ENCODE measurements at regions not wholly inside any gene's neighbourhood (a gene's known extent, or its start where the extent isn't known, plus 50 kb on each side); places are given as distances from the start of the nearest gene placed in this dataset.
"Not testable (repeated sequence)": the region's sequence is repeated elsewhere in the genome, so short reads cannot be mapped to it uniquely, and the experiment has no call there.

DNA sequence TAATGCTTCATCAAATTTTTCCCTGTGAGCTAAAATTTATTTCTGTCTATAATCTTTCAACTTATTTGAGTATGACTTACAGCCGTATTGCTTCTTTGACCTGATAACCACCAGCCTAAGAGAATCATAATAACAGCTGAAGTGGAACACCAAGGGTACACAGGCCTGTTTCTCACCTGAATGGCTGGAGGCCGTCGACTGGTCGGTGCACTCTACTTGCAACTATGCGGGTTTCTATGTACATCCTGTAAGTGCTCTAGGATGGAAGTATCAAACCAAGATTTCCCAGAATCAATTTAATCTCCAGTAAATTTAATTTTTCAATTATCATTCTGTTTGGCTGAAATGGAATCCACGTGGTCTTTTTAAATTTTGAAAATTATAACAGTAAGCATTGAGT, 504.8 kb upstream of the PHF14 start:
- Histone ChIP-seq H4K20me1 (no peaks in the 10 kb centered on the region), H3K4me1 (no peaks in the 10 kb centered on the region), H3K27me3 (no peaks in the 10 kb centered on the region), H3K36me3 (no peaks in the 10 kb centered on the region), H3K27ac (no peak overlapping the region), H3K4me2 (no peak overlapping the region), H3K4me3 (no peak overlapping the region), H3K9me3 (no peaks in the 10 kb centered on the region), H3K9ac (no peak overlapping the region)
- TF ChIP-seq Cebpa-rat (IDR thresholded peaks at IDR 0.05) = no peak

DNA sequence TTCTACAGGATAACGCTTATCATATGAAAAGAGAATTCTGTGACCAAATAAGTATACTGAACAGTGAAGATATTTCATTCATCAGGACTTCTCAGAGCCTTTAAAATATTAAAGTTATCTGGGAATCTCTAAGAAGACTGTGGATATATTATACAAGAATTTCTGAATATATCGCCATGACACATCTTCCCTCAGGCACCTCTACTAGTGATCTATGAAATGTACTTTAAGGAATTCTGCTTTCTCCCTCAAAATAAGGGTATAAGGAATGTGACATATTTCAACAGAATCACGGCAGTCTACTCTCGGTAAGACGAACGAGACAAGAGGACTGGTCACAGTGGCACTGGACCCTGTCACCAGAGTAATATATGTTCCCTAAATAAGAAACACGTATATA, 504.2 kb upstream of the PHF14 start:
- Histone ChIP-seq H3K4me2 (no peak overlapping the region), H3K27ac (no peak overlapping the region), H3K27me3 (no peaks in the 10 kb centered on the region), H3K4me3 (no peak overlapping the region), H3K9ac (no peak overlapping the region), H3K9me3 (no peaks in the 10 kb centered on the region), H3K4me1 (no peaks in the 10 kb centered on the region), H4K20me1 (no peaks in the 10 kb centered on the region), H3K36me3 (no peaks in the 10 kb centered on the region)
- no peak for TF ChIP-seq Cebpa-rat (IDR thresholded peaks at IDR 0.05)

DNA sequence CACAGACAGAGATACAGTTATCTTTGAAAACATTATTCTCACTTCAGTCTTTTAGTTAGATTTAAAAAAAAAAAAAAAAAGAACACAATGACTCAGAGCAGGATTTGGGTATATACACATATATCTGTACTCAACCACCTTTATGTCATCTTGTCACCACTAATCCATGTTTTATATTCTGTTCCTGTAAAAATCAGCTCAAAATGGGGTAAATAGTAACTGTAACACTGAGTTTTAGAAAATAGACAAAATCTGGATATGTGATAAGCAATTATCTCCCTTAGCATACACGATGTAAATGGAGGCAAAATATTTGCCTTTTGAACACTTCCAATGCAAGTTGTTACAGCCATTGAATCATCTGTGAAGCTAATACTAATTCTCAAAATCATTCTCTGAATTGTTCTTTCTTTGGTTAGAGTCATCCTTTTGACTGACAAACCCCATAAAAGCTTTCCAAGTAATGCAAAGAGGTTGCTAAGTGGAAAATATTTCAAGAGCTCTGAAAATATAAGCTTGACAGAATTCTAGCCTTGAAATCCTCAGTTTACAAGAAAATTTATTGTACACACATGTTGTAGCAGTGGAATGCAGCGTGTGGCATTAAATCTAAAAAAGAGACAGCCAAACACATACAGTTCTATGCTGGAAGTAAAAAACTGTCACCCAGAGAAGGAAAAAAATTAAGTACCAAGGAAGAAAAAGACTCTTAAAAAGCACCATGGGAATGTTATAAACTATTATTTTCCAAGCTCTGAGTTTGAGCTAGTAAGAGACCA, 502.2 kb upstream of the PHF14 start:
- Histone ChIP-seq H3K27ac (no peak overlapping the region), H4K20me1 (no peaks in the 10 kb centered on the region), H3K4me2 (no peak overlapping the region), H3K4me3 (no peak overlapping the region), H3K4me1 (no peaks in the 10 kb centered on the region), H3K27me3 (no peaks in the 10 kb centered on the region), H3K36me3 (no peaks in the 10 kb centered on the region), H3K9me3 (no peaks in the 10 kb centered on the region), H3K9ac (no peak overlapping the region)
- no peak for TF ChIP-seq Cebpa-rat (IDR thresholded peaks at IDR 0.05)

DNA sequence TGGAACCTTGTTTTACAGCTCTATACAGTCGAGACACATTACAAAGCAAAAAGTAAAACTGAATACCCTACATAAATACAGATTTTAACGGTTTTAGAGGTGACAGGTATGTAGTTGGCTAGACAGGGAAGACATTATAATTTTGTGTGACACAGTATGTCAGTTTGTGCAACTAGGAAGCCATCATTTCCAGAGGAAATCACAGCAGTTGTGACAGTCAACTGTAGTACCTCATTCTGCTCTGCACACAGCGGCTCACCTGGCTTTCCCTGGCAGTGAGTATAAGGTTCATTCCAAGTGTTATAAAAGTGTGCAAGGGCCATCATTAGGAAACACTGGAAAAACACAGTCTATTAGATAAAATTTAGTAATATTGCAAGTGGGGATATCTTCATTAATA, 501.6 kb upstream of the PHF14 start:
- Histone ChIP-seq H3K4me1 (no peaks in the 10 kb centered on the region), H3K4me3 (no peak overlapping the region), H3K27ac (no peak overlapping the region), H3K4me2 (no peak overlapping the region), H3K36me3 (no peaks in the 10 kb centered on the region), H4K20me1 (no peaks in the 10 kb centered on the region), H3K9me3 (no peaks in the 10 kb centered on the region), H3K9ac (no peak overlapping the region), H3K27me3 (no peaks in the 10 kb centered on the region)
- TF ChIP-seq Cebpa-rat (IDR thresholded peaks at IDR 0.05) = no peak

DNA sequence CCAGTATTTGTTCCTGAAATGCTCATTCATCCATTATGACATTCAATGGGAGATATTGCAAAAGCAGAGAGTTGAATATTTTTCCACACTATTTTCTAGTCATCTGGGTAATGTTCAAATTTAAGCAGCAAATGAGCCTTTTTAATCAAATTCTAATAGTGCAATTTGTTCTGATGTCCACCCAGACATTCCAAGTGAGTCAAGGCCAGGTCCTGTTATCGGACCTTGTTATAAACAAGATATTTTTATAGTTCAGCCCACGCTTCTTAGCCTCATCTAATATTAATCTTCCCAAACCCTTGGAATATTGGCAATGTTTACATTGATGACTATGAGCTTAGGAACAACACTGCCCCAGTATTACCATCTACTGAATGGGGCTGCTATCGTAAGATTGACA, 500.1 kb upstream of the PHF14 start:
- Histone ChIP-seq H3K36me3 (no peaks in the 10 kb centered on the region), H3K9ac (no peak overlapping the region), H3K4me1 (no peaks in the 10 kb centered on the region), H3K27ac (no peak overlapping the region), H3K4me3 (no peak overlapping the region), H3K4me2 (no peak overlapping the region), H3K9me3 (no peaks in the 10 kb centered on the region), H3K27me3 (no peaks in the 10 kb centered on the region), H4K20me1 (no peaks in the 10 kb centered on the region)
- no peak for TF ChIP-seq Cebpa-rat (IDR thresholded peaks at IDR 0.05)

DNA sequence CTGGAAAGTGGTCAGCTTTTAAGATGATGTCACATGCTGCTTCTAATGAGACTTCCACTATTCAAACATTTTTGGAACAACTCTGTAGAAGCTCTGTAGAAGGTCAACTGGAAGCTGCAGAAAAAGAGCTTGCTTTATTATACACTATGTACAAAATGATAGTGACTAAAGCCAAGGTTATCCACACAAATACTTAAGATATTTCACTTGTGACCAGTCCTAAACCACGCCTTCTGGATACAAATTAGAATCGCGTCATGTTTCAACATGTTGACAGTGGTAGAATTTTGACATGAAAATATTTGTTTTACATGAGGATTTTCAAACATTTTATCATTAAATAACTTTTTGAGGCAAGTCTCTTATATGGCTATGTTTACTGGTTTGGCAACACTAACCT, 499.6 kb upstream of the PHF14 start:
- TF ChIP-seq Cebpa-rat (IDR thresholded peaks at IDR 0.05) = no peak
- no peak overlapping the region for H3K4me3 ChIP-seq
- H3K27ac ChIP-seq = no peak overlapping the region

DNA sequence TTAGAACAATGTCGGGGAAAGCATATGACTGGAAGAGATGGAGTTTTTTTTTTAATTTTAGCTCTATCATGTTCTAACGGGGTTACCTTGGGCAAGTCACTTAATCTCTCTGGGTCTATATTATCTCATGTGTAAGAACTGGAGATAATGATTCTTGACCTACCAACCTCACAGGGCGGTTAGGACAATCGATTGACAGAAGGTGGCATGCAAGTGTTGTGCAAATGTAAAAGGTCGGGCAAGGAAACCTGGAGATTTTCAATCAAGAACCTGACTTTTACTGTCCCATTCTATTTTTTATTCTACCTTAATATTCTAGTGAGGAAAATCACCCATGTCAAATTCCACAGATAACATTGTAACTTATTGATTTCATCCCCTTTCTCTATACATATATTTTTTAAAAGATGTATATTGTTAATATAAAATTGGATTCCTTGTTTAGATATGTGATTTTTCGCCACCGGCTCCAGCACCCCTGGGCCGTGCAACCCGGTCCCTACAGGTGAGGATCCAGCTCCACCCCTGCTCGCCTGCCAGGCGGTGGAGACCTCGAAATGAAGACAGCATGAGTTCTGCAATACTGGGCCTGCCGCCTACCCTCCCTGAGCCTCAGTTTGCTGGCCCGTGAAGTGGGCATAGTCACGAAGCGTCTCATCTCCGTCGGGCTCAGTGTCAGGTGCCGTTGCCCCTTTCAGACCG, 497.6 kb upstream of the PHF14 start:
- Histone ChIP-seq H3K9me3 (no peaks in the 10 kb centered on the region), H3K4me2 (no peak overlapping the region), H3K27me3 (no peaks in the 10 kb centered on the region), H3K4me1 (no peaks in the 10 kb centered on the region), H3K27ac (no peak overlapping the region), H3K36me3 (no peaks in the 10 kb centered on the region), H4K20me1 (no peaks in the 10 kb centered on the region), H3K9ac (no peak overlapping the region), H3K4me3 (no peak overlapping the region)
- no peak for TF ChIP-seq Cebpa-rat (IDR thresholded peaks at IDR 0.05)

More for the DNA sequence above, 499.6 kb upstream of the PHF14 start:
- no peak overlapping the region for H3K9ac ChIP-seq
- H3K4me1 ChIP-seq = no peaks in the 10 kb centered on the region
- H3K9me3 ChIP-seq = no peaks in the 10 kb centered on the region
- no peaks in the 10 kb centered on the region for H3K36me3 ChIP-seq
- no peaks in the 10 kb centered on the region for H4K20me1 ChIP-seq
- no peaks in the 10 kb centered on the region for H3K27me3 ChIP-seq
- H3K4me2 ChIP-seq = no peak overlapping the region

DNA sequence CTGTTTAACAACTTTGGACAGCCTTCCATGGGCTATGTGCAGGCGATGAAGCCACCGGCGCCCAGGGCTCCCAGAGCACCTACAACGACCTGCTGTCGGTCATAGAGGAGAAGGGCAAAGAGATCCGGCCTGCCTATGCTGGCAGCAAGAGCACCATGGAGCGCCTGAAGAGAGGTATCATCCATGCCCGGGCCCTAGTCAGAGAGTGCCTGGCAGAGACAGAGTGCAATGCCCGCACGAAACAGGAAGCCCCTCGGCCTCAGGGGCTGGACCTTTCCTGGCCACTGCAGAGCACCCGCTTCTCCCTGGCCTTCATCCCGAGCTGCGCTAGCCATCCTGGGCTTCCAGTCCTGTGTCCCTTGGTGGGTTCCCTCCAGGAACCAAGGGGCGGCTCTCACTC, 497.0 kb upstream of the PHF14 start:
- no peaks in the 10 kb centered on the region for H3K36me3 ChIP-seq
- H3K9me3 ChIP-seq = no peaks in the 10 kb centered on the region
- TF ChIP-seq Cebpa-rat (IDR thresholded peaks at IDR 0.05) = no peak
- H3K27me3 ChIP-seq = no peaks in the 10 kb centered on the region
- H3K27ac ChIP-seq = no peak overlapping the region
- no peak overlapping the region for H3K4me2 ChIP-seq
- no peak overlapping the region for H3K4me3 ChIP-seq
- H3K4me1 ChIP-seq = no peaks in the 10 kb centered on the region
- no peak overlapping the region for H3K9ac ChIP-seq
- H4K20me1 ChIP-seq = no peaks in the 10 kb centered on the region

DNA sequence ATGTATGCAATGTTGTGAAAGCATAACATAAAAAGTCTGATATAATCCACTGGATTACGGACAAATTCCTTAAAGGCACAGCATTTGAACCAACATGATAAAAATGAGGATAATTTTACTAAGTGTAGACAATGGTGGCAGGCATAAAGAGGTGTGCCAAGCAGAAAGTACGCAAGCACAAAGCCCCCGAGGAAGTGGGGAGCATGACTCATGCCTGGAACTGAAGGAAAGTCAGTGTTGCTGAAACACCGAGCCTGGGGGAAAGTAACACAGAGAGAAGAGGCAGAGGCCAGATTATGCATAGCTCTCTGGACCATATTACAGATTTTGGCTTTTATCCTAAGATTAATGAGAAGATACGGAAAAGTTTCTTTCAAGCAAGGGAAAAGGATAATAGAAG, 490.0 kb upstream of the PHF14 start:
- TF ChIP-seq Cebpa-rat (IDR thresholded peaks at IDR 0.05) = no peak
- H3K27ac ChIP-seq = no peak overlapping the region
- H3K4me2 ChIP-seq = no peak overlapping the region
- no peak overlapping the region for H3K9ac ChIP-seq
- no peaks in the 10 kb centered on the region for H3K9me3 ChIP-seq
- no peak overlapping the region for H3K4me3 ChIP-seq
- no peaks in the 10 kb centered on the region for H3K36me3 ChIP-seq
- no peaks in the 10 kb centered on the region for H3K4me1 ChIP-seq
- no peaks in the 10 kb centered on the region for H3K27me3 ChIP-seq
- no peaks in the 10 kb centered on the region for H4K20me1 ChIP-seq

DNA sequence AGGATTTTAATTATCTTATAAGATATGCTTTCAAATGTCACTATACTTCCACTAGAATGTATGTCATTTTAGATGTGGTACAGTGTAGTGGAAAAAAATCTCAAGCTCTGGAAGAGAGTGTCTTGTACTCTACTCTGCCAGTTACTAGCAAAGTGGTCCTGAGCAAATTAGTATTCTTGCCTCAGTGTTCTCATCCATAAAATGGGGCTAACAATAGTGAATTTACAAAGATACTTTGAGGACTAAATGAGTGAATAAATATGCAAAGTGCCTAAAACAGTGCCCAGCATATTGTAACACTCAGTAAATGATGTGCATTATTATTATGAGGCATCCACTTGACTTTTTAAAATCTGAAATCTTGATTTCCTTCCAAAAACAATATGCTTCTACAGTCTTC, 488.9 kb upstream of the PHF14 start:
- Histone ChIP-seq H3K4me3 (no peak overlapping the region), H3K27ac (no peak overlapping the region), H3K4me2 (no peak overlapping the region), H3K36me3 (no peaks in the 10 kb centered on the region), H4K20me1 (no peaks in the 10 kb centered on the region), H3K9me3 (no peaks in the 10 kb centered on the region), H3K4me1 (no peaks in the 10 kb centered on the region), H3K27me3 (no peaks in the 10 kb centered on the region), H3K9ac (no peak overlapping the region)
- TF ChIP-seq Cebpa-rat (IDR thresholded peaks at IDR 0.05) = no peak

DNA sequence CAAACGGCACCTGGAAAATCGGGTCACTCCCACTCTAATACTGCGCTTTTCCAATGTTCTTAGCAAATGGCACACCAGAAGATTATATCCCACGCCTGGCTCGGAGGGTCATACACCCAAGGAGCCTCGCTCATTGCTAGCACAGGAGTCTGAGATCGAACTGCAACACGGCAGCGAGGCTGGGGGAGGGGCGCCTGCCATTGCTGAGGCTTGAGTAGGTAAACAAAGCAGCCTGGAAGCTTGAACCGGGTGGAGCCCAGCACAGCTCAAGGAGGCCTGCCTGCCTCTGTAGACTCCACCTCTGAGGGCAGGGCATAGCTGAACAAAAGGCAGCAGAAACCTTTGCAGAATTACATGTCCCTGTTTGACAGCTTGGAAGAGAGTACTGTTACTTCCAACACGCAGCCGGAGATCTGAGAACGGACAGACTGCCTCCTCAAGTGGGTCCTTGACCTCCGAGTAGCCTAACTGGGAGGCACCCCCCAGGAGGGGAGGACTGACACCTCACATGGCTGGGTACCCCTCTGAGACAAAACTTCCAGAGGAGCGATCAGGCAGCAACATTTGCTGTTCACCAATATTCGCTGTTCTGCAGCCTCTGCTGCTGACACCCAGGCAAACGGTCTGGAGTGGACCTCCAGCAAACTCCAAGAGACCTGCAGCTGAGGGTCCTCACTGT, 472.3 kb upstream of the PHF14 start:
- H3K9me3 ChIP-seq = peaks cover 11% of the 10 kb centered on the region; the same call in 1 of the 2 replicates
- not testable (repeated sequence) for H3K27me3 ChIP-seq, H3K9ac ChIP-seq, H3K27ac ChIP-seq, H3K36me3 ChIP-seq, H3K4me1 ChIP-seq, H3K4me3 ChIP-seq, H3K4me2 ChIP-seq, H4K20me1 ChIP-seq

Measured in BLaER1 (cell line).